Fibroblast of villous mesenchyme (primary cell): ENCODE measurements at regions not wholly inside any gene's neighbourhood (a gene's known extent, or its start where the extent isn't known, plus 50 kb on each side); places are given as distances from the start of the nearest gene placed in this dataset.

Source experiments
- DNase-seq: peaks from one replicate; pipeline ENCODE4 v3.0.0-alpha.2; 2010; ENCODE audit warnings: low read depth
- H3K4me3 ChIP-seq: 2 replicates; pipeline ENCODE4 v1.5.1; 2011; ENCODE audit warnings: low read depth, mild to moderate bottlenecking, low read length
- CTCF ChIP-seq: IDR thresholded peaks from 2 replicates; pipeline ENCODE4 v1.5.1; 2012; ENCODE audit warnings: low read depth, mild to moderate bottlenecking, low read length; ENCODE audit not compliant: insufficient read depth

- no peak for DNase-seq
- no peak for TF ChIP-seq CTCF
- no peak overlapping the region for H3K4me3 ChIP-seq
These were observed 1012.5 kb upstream of the AMELY start for GRCh38 chrY:7924059-7924458.

DNA sequence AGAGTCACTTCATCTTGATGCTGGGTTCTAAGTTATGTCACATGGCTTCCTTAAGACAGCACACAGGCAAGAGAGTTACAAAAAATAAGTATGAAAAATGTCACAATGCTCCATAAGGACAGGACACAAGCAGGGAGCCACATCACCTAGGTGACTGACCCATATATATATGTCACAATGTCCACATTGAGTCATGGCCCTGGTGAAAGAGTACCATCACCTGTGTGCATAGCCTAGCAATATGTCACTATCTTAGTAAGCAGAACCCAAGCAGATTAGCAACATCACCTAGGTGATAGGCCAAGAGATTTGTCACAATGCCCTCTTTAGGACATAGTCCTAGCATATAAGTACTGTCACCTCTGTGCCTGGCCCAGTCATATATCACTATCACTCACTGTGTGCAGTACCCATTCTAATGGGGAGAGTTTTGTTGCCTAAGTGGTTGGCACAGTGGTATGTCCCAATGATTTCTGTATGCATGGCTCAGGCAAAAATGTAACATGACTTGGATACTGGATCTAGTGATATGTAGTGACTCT, 1012.0 kb upstream of the AMELY start:
- no peak overlapping the region for H3K4me3 ChIP-seq
- no peak for TF ChIP-seq CTCF
- DNase-seq = no peak

GRCh38 chrY:7920382-7920781, 1008.8 kb upstream of the AMELY start:
- DNase-seq = no peak
- no peak overlapping the region for H3K4me3 ChIP-seq
- TF ChIP-seq CTCF = no peak

- TF ChIP-seq CTCF = no peak
- DNase-seq = no peak
These were observed 977.0 kb upstream of the AMELY start for GRCh38 chrY:7888506-7888905.

DNA sequence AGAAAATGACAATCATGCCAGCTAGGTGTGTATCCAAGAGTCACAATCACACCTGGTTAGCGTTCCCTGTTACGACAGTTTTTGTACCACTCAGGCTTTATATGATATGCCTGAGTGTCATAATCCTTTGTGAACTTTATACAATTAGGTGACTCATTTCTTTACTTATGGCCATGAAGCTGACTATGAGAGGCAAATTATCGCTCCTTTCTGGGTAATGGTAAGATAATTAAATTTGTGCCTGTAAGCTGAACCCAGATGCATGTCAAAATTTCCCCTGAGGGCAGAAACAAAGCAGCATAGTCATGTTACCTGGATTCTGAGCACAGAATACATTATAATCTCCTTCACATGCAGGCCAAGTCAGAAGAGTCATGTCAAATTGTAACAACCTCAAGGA, 970.1 kb upstream of the AMELY start:
- no peak for DNase-seq
- TF ChIP-seq CTCF = no peak
- H3K4me3 ChIP-seq = no peak overlapping the region

More at GRCh38 chrY:7888506-7888905, 977.0 kb upstream of the AMELY start:
- no peak overlapping the region for H3K4me3 ChIP-seq

DNA sequence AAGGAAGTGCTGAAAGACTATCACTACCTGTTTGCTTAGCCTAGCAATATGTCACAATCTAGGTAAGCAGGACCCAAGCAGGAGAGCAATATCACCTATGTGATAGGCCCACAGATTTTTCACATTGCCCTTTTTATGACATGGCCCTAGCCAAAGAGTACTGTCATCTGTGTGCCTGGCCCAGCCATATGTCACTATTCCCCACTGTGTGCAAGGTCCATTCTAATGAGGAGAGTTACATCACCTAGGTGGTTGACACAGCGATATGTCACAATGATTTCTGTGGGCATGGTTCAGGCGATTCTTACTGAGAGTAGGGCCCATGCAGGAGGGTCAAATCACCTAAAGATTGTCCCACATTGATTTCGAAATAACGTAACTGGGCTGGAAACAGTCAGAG, 967.7 kb upstream of the AMELY start:
- H3K4me3 ChIP-seq = no peak overlapping the region
- DNase-seq = no peak
- no peak for TF ChIP-seq CTCF

GRCh38 chrY:7878719-7879118, 967.2 kb upstream of the AMELY start:
- DNase-seq = no peak
- no peak for TF ChIP-seq CTCF
- no peak overlapping the region for H3K4me3 ChIP-seq
